GM23338 (cell line): ENCODE measurements at regions not wholly inside any gene's neighbourhood (a gene's known extent, or its start where the extent isn't known, plus 50 kb on each side); places are given as distances from the start of the nearest gene placed in this dataset.

ENCODE experiments used
- CREB1 ChIP-seq: fragments of 250-450 bp; sonication (Bioruptor Pico); IDR thresholded peaks from 2 replicates; pipeline ENCODE4 v1.5.0; 2020; ENCODE audit warnings: low read depth, mild to moderate bottlenecking, moderate library complexity
- CTCF ChIP-seq, 2 experiments: fragments of 200-600 bp in 1 of 2; sonication (generic) in 1 of 2; conservative IDR thresholded peaks; 2 replicates each; pipeline versions ENCODE4 v1.5.1 to v1.6.1; 2016 to 2017; ENCODE audit warnings: antibody characterized with exemption in 2 of 2, low read depth in 2 of 2, mild to moderate bottlenecking in 2 of 2, moderate library complexity in 1 of 2
- EZH2 ChIP-seq: fragments of 200-600 bp; sonication (generic); IDR thresholded peaks from one replicate; pipeline ENCODE4 v1.8.0; 2017; ENCODE audit warnings: antibody characterized with exemption, mild to moderate bottlenecking, low read depth; ENCODE audit not compliant: unreplicated experiment
- EZH2phosphoT487 ChIP-seq: fragments of 200-600 bp; sonication (generic); IDR thresholded peaks from one replicate; pipeline ENCODE4 v1.8.1; 2018; ENCODE audit warnings: antibody characterized with exemption; ENCODE audit not compliant: unreplicated experiment
- JUNB ChIP-seq: IDR thresholded peaks from one replicate; pipeline ENCODE4 v1.6.1; 2016; ENCODE audit warnings: antibody characterized with exemption; ENCODE audit not compliant: unreplicated experiment
- NANOG ChIP-seq: IDR thresholded peaks from 2 replicates; pipeline ENCODE4 v1.6.1; 2016; ENCODE audit warnings: antibody characterized with exemption, borderline replicate concordance
- POLR2AphosphoS5 ChIP-seq: IDR thresholded peaks from 2 replicates; pipeline ENCODE4 v1.6.1; 2016; ENCODE audit warnings: antibody characterized with exemption, low read depth
- ZNF331 ChIP-seq: fragments of 250-450 bp; sonication (Bioruptor Pico); IDR thresholded peaks from 2 replicates; pipeline ENCODE4 v1.5.0; 2020; ENCODE audit warnings: low read depth, mild to moderate bottlenecking, moderate library complexity
- TF ChIP-seq, protein P1 (sequence below): IDR thresholded peaks from one replicate; pipeline ENCODE4 v1.6.1; 2018; ENCODE audit warnings: antibody characterized with exemption; ENCODE audit not compliant: unreplicated experiment
- TF ChIP-seq, protein P2 (sequence below): fragments of 250-450 bp; sonication (Bioruptor Pico); IDR thresholded peaks from 2 replicates; pipeline ENCODE4 v1.5.0; 2020; ENCODE audit warnings: mild to moderate bottlenecking, moderate library complexity
- TF ChIP-seq, protein P3 (sequence below): IDR thresholded peaks from 2 replicates; pipeline ENCODE4 v1.6.1; 2016; ENCODE audit warnings: antibody characterized with exemption

DNA sequence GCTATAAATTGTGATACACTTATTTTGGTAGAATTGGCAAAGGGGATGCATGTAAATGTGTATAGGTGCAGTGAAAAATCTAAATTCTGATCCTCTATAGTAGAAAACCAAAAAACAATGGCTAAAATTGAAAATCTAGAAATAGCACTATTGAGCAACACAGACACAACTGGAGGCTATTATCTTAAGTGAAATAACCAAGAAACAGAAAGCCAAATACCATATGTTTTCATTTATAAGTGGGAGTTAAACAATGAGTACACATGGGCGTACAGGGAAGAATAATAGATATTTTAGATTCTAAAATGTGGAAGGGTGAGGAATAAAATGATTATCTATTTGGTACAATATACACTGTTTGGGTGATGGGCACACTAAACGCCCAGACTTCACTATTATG, 183.2 kb upstream of the TUSC1 start:
- TF ChIP-seq CTCF (conservative IDR thresholded peaks at IDR 0.05; ENCODE audit: low read depth in 2 of 2) (no peak), EZH2 (no peak), CREB1 (no peak), JUNB (no peak), EZH2phosphoT487 (no peak), POLR2AphosphoS5 (no peak), NANOG (no peak), ZNF331 (CRISPR knock-in tag) (no peak)
- TF ChIP-seq, protein P1, sequence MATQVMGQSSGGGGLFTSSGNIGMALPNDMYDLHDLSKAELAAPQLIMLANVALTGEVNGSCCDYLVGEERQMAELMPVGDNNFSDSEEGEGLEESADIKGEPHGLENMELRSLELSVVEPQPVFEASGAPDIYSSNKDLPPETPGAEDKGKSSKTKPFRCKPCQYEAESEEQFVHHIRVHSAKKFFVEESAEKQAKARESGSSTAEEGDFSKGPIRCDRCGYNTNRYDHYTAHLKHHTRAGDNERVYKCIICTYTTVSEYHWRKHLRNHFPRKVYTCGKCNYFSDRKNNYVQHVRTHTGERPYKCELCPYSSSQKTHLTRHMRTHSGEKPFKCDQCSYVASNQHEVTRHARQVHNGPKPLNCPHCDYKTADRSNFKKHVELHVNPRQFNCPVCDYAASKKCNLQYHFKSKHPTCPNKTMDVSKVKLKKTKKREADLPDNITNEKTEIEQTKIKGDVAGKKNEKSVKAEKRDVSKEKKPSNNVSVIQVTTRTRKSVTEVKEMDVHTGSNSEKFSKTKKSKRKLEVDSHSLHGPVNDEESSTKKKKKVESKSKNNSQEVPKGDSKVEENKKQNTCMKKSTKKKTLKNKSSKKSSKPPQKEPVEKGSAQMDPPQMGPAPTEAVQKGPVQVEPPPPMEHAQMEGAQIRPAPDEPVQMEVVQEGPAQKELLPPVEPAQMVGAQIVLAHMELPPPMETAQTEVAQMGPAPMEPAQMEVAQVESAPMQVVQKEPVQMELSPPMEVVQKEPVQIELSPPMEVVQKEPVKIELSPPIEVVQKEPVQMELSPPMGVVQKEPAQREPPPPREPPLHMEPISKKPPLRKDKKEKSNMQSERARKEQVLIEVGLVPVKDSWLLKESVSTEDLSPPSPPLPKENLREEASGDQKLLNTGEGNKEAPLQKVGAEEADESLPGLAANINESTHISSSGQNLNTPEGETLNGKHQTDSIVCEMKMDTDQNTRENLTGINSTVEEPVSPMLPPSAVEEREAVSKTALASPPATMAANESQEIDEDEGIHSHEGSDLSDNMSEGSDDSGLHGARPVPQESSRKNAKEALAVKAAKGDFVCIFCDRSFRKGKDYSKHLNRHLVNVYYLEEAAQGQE = no peak
- TF ChIP-seq, protein P2, sequence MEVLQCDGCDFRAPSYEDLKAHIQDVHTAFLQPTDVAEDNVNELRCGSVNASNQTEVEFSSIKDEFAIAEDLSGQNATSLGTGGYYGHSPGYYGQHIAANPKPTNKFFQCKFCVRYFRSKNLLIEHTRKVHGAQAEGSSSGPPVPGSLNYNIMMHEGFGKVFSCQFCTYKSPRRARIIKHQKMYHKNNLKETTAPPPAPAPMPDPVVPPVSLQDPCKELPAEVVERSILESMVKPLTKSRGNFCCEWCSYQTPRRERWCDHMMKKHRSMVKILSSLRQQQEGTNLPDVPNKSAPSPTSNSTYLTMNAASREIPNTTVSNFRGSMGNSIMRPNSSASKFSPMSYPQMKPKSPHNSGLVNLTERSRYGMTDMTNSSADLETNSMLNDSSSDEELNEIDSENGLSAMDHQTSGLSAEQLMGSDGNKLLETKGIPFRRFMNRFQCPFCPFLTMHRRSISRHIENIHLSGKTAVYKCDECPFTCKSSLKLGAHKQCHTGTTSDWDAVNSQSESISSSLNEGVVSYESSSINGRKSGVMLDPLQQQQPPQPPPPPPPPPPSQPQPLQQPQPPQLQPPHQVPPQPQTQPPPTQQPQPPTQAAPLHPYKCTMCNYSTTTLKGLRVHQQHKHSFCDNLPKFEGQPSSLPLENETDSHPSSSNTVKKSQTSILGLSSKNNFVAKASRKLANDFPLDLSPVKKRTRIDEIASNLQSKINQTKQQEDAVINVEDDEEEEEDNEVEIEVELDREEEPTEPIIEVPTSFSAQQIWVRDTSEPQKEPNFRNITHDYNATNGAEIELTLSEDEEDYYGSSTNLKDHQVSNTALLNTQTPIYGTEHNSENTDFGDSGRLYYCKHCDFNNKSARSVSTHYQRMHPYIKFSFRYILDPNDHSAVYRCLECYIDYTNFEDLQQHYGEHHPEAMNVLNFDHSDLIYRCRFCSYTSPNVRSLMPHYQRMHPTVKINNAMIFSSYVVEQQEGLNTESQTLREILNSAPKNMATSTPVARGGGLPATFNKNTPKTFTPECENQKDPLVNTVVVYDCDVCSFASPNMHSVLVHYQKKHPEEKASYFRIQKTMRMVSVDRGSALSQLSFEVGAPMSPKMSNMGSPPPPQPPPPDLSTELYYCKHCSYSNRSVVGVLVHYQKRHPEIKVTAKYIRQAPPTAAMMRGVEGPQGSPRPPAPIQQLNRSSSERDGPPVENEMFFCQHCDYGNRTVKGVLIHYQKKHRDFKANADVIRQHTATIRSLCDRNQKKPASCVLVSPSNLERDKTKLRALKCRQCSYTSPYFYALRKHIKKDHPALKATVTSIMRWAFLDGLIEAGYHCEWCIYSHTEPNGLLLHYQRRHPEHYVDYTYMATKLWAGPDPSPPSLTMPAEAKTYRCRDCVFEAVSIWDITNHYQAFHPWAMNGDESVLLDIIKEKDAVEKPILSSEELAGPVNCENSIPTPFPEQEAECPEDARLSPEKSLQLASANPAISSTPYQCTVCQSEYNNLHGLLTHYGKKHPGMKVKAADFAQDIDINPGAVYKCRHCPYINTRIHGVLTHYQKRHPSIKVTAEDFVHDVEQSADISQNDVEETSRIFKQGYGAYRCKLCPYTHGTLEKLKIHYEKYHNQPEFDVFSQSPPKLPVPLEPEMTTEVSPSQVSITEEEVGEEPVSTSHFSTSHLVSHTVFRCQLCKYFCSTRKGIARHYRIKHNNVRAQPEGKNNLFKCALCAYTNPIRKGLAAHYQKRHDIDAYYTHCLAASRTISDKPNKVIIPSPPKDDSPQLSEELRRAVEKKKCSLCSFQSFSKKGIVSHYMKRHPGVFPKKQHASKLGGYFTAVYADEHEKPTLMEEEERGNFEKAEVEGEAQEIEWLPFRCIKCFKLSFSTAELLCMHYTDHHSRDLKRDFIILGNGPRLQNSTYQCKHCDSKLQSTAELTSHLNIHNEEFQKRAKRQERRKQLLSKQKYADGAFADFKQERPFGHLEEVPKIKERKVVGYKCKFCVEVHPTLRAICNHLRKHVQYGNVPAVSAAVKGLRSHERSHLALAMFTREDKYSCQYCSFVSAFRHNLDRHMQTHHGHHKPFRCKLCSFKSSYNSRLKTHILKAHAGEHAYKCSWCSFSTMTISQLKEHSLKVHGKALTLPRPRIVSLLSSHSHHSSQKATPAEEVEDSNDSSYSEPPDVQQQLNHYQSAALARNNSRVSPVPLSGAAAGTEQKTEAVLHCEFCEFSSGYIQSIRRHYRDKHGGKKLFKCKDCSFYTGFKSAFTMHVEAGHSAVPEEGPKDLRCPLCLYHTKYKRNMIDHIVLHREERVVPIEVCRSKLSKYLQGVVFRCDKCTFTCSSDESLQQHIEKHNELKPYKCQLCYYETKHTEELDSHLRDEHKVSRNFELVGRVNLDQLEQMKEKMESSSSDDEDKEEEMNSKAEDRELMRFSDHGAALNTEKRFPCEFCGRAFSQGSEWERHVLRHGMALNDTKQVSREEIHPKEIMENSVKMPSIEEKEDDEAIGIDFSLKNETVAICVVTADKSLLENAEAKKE (CRISPR knock-in tag) = no peak
- TF ChIP-seq, protein P3, sequence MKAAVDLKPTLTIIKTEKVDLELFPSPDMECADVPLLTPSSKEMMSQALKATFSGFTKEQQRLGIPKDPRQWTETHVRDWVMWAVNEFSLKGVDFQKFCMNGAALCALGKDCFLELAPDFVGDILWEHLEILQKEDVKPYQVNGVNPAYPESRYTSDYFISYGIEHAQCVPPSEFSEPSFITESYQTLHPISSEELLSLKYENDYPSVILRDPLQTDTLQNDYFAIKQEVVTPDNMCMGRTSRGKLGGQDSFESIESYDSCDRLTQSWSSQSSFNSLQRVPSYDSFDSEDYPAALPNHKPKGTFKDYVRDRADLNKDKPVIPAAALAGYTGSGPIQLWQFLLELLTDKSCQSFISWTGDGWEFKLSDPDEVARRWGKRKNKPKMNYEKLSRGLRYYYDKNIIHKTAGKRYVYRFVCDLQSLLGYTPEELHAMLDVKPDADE = no peak
